ENCODE measurements at regions not wholly inside any gene's neighbourhood (a gene's known extent, or its start where the extent isn't known, plus 50 kb on each side); places are given as distances from the start of the nearest gene placed in this dataset.

DNA sequence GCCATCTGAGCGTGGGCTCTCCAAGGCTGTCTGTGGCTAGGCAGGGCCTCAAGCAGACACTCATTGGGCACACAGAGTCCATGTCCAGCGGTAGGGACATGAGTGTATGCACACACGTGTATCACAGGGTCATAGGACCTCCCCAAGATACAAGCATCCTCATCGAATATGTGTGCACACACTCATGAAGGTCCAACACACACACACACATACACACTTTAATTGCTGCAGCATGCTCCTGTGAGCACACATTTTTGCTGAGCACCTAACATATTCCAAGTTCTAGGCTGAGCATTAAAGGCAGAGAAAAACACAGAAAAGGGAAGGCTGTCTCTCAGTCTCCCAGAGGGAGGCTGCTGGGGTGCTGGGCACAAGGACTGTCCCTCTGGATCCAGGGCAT lies 59.3 kb upstream of the TBX3 start:
- in situ Hi-C loops (cut with MboI; ENCODE audit: low sequenced_read_pairs), result no loop called here

DNA sequence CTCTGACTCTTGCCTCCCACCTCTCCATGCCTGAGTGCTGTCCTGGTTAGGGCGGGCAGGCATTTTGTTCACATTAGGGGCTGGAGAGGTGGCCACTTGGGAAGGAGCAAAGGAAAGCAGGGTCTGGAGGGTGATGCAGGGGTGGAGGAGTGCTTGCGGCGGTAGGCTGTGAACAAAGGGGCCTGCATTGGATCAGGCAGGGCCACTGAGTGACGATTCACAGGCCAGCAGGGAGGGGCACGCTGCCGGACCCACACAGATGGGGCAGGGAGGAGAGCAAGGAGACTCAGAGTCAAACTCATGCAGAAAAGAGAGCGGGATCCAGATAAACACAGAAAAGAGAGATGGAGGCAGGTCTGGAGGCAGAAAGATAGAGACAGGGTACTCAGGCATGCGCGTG lies 58.4 kb upstream of the TBX3 start:
- in situ Hi-C loops (cut with MboI; ENCODE audit: low sequenced_read_pairs), result no loop called here

GRCh38 chr12:114741940-114742339 lies 58.0 kb upstream of the TBX3 start:
- in situ Hi-C loops (cut with MboI; ENCODE audit: low sequenced_read_pairs), result no loop called here

DNA sequence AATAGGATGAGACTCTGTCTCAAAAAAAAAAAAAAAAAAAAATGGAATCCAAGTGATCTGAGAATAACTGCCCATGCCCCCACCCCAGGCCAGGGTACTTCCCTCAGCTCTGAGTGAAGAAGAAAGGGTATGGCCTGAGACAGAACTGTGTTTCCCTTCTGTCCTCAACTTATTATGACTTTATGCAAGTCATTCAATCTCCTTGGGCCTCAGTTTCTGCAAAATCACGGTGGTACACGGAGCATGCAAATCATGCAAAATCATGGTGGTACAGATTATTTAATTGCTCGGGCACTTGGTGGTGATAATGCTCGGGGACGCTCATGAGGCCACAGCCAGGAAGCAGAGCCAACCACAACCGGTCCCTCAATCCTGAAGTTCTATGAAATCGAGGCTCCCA lies 56.5 kb upstream of the TBX3 start:
- in situ Hi-C loops (cut with MboI; ENCODE audit: low sequenced_read_pairs), result no loop called here

DNA sequence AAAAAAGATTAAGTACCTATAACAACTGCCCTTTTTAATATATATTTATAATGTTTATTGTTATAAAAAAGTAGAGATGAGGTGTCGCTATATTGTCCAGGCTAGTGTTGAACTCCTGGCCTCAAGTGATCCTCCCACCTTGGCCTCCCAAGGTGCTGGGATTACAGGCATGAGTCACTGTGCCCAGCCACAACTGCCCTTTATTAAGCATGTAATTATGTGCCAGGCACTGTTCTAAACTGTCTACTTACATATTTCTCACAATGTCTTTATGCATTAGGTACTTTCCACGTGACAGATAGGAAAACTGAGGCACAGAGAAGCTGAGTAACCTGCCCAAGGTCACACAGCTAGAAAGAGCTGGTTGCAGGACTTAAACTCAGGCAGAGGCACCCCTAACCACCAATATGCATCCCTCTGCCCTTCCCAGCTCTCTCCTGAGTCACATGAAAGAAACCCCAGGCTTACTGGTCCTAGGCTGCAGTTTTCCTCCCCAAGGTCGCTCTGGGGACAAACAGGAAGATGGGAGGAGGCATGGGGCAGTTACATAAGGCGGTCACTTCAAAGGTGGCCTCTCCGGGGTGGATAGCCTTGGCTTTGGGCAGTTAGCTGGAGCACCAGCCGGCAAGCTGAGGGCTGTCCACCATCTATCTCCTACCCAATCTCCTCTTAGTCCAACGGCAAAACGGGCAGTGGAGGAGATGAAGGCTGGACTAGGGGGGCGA lies 54.6 kb upstream of the TBX3 start:
- in situ Hi-C loops (cut with MboI; ENCODE audit: low sequenced_read_pairs), result no loop called here

- in situ Hi-C loops (cut with MboI; ENCODE audit: low sequenced_read_pairs), result no loop called here
Observed at GRCh38 chr12:114735680-114736374, 51.9 kb upstream of the TBX3 start.

GRCh38 chr12:114735011-114735410 lies 51.0 kb upstream of the TBX3 start:
- in situ Hi-C loops (cut with MboI; ENCODE audit: low sequenced_read_pairs), result no loop called here

DNA sequence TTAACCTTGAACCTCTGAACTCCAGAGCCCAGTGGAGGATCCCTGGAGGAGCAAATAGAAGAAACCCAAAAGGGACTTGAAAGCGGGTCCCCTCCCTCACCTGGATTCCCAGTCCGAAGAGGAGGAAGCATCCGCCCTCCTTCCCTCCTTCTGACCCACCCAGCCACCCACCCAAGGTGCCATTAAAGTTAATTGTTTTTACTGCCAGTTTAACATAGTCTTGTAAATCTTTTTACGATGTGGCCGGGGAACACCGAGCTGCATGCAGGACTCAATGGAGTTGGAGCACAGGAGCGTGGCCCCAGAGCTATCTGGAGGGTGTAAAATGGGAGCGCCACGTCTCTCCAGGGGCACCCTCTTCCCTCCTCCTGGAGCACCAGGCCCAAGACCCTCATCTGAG lies 49.9 kb upstream of the TBX3 start:
- in situ Hi-C loops (cut with MboI; ENCODE audit: low sequenced_read_pairs), result no loop called here

Measured in HL-60/S4 (cell line).